Kidney (tissue), 13 donors: ENCODE measurements at regions not wholly inside any gene's neighbourhood (a gene's known extent, or its start where the extent isn't known, plus 50 kb on each side); places are given as distances from the start of the nearest gene placed in this dataset.
A peak's percentile ranks its signal among the peaks of the same experiment; 100 is the strongest.

Experiments used
- DNase-seq, 5 donors: peaks; one replicate each; pipeline ENCODE4 v3.0.0-alpha.2; 2013 to 2020
- FAIRE-seq: peaks from 2 replicates; lab custom pipeline; 2012; peaks lifted over from hg19 to GRCh38; lab: Jason Lieb, UNC
- H3K27ac ChIP-seq, 2 donors: one replicate each; pipeline ENCODE4 v1.7.0; 2013; ENCODE audit warnings: low read depth in 2 of 2, low read length in 2 of 2, inconsistent platforms in 1 of 2
- H3K27me3 ChIP-seq: one replicate; pipeline ENCODE4 v1.7.1; 2013; ENCODE audit warnings: low read length, inconsistent platforms; ENCODE audit not compliant: control insufficient read depth, insufficient read depth
- H3K36me3 ChIP-seq, 3 donors: one replicate each; pipeline versions ENCODE4 v1.7.0 to v1.7.1; 2013; ENCODE audit warnings: low read length in 3 of 3, control low read depth in 1 of 3, inconsistent platforms in 1 of 3; ENCODE audit not compliant: insufficient read depth in 3 of 3, control insufficient read depth in 2 of 3
- H3K4me1 ChIP-seq, 3 donors: one replicate each; pipeline versions ENCODE4 v1.7.0 to v1.7.1; 2013; ENCODE audit warnings: low read length in 3 of 3, inconsistent platforms in 1 of 3, low read depth in 1 of 3; ENCODE audit not compliant: control insufficient read depth in 2 of 3, insufficient read depth in 2 of 3
- H3K4me3 ChIP-seq, 3 donors: one replicate each; pipeline versions ENCODE4 v1.7.0 to v1.8.1; 2013; ENCODE audit warnings: low read length in 3 of 3, control low read depth in 1 of 3, inconsistent platforms in 1 of 3
- H3K9ac ChIP-seq, 3 donors: one replicate each; pipeline versions ENCODE4 v1.7.0 to v1.7.1; 2013; ENCODE audit warnings: low read length in 3 of 3, control low read depth in 1 of 3, inconsistent platforms in 1 of 3
- H3K9me3 ChIP-seq, 3 donors: one replicate each; pipeline versions ENCODE4 v1.7.0 to v1.7.1; 2013; ENCODE audit warnings: low read length in 3 of 3, control low read depth in 1 of 3, inconsistent platforms in 1 of 3; ENCODE audit not compliant: control insufficient read depth in 2 of 3, insufficient read depth in 1 of 3
- intact Hi-C: fragments of 100-400 bp; cut with DNase I; formaldehyde crosslinking; loops from one replicate; pipeline ENCODE4 v1.11.1; 2022
- TF ChIP-seq, protein P1 (sequence below): IDR thresholded peaks from 3 replicates; pipeline ENCODE4 v1.5.1; 2012; ENCODE audit warnings: mild to moderate bottlenecking, moderate library complexity, borderline replicate concordance; ENCODE audit not compliant: insufficient read depth; ENCODE audit errors: extremely low read depth
- donor health status: control.
- donor health status: control.
- donor health status: control.
- donor health status: control.
- donor health status: control.
- donor health status: DM: yes; HTN: yes; CAD: no.
- donor health status: Normal renal cell carcinoma (clear cell type).

DNA sequence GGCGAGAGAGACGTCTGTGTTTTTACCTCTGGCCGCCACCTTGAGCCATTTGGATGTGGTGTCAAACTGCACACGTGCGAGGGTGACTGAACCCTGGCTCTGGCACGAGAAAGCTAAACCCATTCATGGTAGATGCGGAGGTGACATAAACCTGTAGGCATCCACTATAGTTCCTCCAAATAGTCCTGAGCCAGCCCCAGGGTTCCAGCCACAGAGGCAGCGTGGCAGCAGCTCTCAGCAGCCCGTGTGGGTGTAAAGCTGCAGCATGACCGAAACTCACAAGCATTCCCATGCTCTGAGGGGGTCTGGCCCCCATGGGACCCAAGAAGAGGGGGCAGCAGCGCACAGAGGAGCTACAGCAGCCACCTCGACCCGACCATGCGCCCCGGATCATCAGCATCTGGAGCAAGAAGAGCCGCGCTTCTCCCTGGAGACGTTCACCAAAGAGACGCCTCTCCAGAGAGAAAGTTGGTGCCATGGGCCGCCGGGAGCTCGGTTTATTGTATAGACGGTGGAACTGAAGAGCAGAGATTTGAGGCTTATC, 303.8 kb upstream of the IRX4 start:
- Histone ChIP-seq H3K9ac (no peak overlapping the region), H3K4me1 (no peaks in the 10 kb centered on the region), H3K27me3 (peaks cover 2% of the 10 kb centered on the region), H3K4me3 (no peak overlapping the region), H3K27ac (no peak overlapping the region), H3K36me3 (no peaks in the 10 kb centered on the region), H3K9me3 (no peaks in the 10 kb centered on the region)
- DNase-seq, result peak in 1 of 5 donors; percentile 60
- intact Hi-C loops, result no loop called here
- TF ChIP-seq, protein P1, sequence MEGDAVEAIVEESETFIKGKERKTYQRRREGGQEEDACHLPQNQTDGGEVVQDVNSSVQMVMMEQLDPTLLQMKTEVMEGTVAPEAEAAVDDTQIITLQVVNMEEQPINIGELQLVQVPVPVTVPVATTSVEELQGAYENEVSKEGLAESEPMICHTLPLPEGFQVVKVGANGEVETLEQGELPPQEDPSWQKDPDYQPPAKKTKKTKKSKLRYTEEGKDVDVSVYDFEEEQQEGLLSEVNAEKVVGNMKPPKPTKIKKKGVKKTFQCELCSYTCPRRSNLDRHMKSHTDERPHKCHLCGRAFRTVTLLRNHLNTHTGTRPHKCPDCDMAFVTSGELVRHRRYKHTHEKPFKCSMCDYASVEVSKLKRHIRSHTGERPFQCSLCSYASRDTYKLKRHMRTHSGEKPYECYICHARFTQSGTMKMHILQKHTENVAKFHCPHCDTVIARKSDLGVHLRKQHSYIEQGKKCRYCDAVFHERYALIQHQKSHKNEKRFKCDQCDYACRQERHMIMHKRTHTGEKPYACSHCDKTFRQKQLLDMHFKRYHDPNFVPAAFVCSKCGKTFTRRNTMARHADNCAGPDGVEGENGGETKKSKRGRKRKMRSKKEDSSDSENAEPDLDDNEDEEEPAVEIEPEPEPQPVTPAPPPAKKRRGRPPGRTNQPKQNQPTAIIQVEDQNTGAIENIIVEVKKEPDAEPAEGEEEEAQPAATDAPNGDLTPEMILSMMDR, result no peak
- FAIRE-seq, result no peak

DNA sequence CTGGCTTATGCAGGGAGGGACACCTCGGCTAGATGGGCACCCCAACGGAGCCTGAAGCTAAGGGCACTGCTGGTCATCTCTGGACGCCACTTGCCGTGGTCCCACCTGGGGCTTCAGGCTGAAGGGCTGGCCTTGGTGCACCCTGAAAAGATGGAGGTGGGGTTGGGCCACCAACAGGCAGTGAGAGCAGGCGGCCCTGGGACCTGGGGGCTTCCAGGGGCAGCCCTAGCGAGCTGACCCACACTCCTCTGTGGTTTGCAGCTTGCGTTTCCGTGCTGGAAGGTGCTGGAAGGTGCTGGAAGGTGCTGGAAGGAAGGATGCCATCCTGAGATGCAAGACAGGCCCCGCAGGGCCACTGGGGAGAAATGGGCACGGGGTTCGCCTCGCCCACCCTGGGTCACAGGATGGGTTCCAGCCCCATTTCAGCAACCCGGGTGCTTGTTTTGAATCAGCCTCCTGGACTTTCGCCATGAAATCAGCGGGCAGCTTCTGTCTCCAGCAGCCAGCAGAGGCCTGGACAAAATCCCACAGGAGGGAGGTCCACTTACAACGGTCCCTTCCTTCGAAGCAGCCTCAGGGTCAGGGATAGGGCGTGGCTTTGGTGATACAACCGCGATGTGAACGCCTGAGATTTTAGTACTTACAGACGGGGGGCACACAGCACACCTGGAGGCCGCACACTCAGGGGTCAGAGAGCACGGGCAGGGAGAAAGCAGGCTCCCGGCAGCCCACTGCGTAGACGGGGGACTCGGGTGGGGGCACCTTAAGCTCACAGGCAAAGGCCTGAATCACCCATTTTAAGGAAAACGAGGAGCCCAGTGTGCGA, 303.1 kb upstream of the IRX4 start:
- peak in 3 of 5 donors; percentile 3 to 67 (median 25) for DNase-seq
- Histone ChIP-seq H3K27ac (no peak overlapping the region), H3K4me1 (peaks cover 0 to 2% (median 0%) of the 10 kb centered on the region in 3 donors), H3K27me3 (peaks cover 2% of the 10 kb centered on the region), H3K36me3 (no peaks in the 10 kb centered on the region), H3K4me3 (no peak overlapping the region), H3K9me3 (no peaks in the 10 kb centered on the region), H3K9ac (no peak overlapping the region)
- intact Hi-C loops, result no loop called here
- FAIRE-seq, result no peak
- TF ChIP-seq, protein P1, result no peak

DNA sequence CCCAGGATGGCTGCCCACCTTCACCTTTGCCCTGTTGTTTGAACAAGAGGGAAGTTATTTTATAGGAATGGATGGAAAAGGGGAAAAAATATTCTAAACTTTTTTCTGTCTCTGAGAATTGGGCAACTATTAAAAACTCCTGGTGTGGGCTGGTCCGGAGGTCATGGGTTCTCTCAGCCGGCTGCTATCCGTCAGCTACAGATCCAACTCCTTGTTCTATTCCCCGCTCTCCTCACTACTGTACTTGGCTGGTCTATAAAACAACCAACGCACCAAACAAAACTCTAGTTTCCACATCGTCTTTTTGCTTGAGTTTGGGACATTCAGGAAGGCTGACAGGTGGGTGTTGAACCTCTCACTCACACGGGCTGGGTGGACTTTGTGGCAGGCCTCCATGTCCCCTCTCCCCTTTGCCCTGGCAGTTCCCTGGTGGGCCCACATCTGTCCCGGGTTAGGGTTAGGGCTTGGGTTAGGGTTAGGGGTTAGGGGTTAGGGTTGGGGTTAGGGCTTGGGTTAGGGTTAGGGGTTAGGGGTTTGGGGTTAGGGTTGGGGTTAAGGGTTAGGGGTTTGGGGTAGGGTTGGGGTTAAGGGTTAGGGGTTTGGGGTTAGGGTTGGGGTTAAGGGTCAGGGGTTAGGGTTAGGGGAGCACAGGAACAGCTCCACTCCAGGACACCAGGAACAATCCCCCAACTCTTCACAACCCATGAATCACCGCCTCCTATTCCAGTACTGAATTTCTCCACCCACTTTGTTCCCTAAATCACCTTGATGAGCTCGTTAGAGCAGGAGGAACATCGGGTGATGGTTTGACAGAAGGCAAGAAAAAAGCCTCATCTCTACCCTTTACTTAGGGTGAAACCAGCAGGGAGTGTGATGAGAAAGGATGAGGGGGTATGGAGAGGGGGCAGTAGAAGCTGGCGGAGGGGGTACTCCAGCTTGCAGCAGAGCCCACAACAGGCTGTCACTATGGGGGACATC, 302.1 kb upstream of the IRX4 start:
- H3K27me3 ChIP-seq, result no peaks in the 10 kb centered on the region
- peak in 2 of 5 donors; percentile 20 to 47 for DNase-seq
- no peak overlapping the region for H3K9ac ChIP-seq
- peak overlapping the region; percentile 43 to 61 for H3K27ac ChIP-seq
- no peaks in the 10 kb centered on the region for H3K9me3 ChIP-seq
- TF ChIP-seq, protein P1, result no peak
- peaks cover 0 to 3% (median 0%) of the 10 kb centered on the region in 3 donors for H3K4me1 ChIP-seq
- H3K36me3 ChIP-seq, result no peaks in the 10 kb centered on the region
- intact Hi-C loops, result no loop called here
- H3K4me3 ChIP-seq, result no peak overlapping the region
- FAIRE-seq, result no peak
